ENCODE measurements at regions not wholly inside any gene's neighbourhood (a gene's known extent, or its start where the extent isn't known, plus 50 kb on each side); places are given as distances from the start of the nearest gene placed in this dataset.
"Not testable (repeated sequence)": the region's sequence is repeated elsewhere in the genome, so short reads cannot be mapped to it uniquely, and the experiment has no call there.

DNA sequence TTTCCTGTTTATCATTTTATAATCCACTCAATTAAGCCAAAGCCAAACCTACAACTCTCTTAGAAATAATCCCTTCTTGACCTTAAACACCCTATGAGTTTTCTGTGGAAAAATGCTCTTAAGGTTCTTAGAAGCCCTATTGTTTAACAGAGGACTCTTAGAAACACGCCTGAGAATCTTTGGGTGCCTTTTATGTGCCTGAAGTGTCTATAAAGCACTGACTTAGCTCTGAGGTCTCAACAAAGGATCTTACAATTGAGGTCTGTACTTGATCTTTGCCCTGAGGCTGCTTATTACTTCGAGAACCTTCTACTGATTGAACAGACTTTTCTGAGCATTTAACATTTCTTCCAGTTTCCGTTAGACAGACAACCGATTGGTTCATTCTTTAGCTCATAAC lies 353.3 kb upstream of the SORCS1 start:
- no peaks in the 10 kb centered on the region for H3K27me3 ChIP-seq (ENCODE audit: control insufficient read depth in 1 of 2, insufficient read depth in 2 of 2, low read length in 1 of 2)
- H3K9me3 ChIP-seq (ENCODE audit: control insufficient read depth, low read length), result peaks cover 1% of the 10 kb centered on the region
- no peak for ATAC-seq (ENCODE audit: low FRiP score)
- no peaks in the 10 kb centered on the region for H3K36me3 ChIP-seq (ENCODE audit: control insufficient read depth in 1 of 2, insufficient read depth in 2 of 2, low read length in 1 of 2)
- no peak for DNase-seq
- no peaks in the 10 kb centered on the region for H3K4me1 ChIP-seq (ENCODE audit: control insufficient read depth in 1 of 2, insufficient read depth in 2 of 2, low read length in 2 of 2)
- no peak overlapping the region for H3K27ac ChIP-seq (ENCODE audit: low read depth in 1 of 2, low read length in 2 of 2)
- WGBS, 2 donors, result 89% methylated on average over 4 of the region's 4 CpGs
- intact Hi-C loops (cut with DNase I), result no loop called here
- H3K4me3 ChIP-seq (ENCODE audit: low read length in 2 of 2), result no peak overlapping the region

DNA sequence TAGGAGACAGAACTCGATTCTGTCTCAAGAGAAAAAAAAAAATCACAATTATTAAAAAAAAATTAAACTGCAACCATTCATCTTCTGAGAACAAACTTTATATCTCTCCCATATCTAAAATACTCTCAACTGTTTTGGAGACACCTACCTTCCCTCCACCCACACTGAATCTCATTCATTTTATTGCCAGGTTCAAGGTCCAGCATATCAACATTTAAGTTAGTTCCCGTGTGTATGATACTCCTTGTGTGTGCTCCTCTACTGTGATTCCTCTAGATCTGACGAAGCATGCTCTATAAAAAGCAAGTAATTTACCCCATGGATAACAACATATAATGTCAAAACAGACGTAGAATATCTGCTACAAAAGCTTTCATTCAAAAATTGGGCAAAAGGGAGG lies 351.8 kb upstream of the SORCS1 start:
- no peaks in the 10 kb centered on the region for H3K4me1 ChIP-seq (ENCODE audit: control insufficient read depth in 1 of 2, insufficient read depth in 2 of 2, low read length in 2 of 2)
- 79 to 80% methylated on average over 4 of the region's 4 CpGs for WGBS, 2 donors
- no peaks in the 10 kb centered on the region for H3K36me3 ChIP-seq (ENCODE audit: control insufficient read depth in 1 of 2, insufficient read depth in 2 of 2, low read length in 1 of 2)
- DNase-seq (no peak), ATAC-seq (ENCODE audit: low FRiP score) (no peak)
- no peak overlapping the region for H3K4me3 ChIP-seq (ENCODE audit: low read length in 2 of 2)
- H3K9me3 ChIP-seq (ENCODE audit: control insufficient read depth, low read length), result peaks cover 1% of the 10 kb centered on the region
- H3K27ac ChIP-seq (ENCODE audit: low read depth in 1 of 2, low read length in 2 of 2), result no peak overlapping the region
- H3K27me3 ChIP-seq (ENCODE audit: control insufficient read depth in 1 of 2, insufficient read depth in 2 of 2, low read length in 1 of 2), result no peaks in the 10 kb centered on the region
- intact Hi-C loops (cut with DNase I), result no loop called here

DNA sequence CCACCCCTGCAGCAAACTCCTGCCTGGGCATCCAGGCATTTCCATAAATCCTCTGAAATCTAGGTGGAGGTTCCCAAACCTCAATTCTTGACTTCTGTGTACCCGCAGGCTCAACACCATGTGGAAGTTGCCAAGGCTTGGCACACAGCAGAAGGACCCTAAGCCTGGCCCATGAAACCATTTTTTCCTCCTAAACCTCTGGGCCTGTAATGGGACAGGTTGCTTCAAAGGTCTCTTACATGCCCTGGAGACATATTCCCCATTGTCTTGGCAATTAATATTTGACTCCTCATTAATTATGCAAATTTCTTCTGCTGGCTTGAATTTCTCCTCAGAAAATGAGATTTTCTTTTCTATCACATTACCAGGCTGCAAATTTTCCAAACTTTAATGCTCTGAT lies 339.5 kb upstream of the SORCS1 start:
- WGBS, 2 donors, result 0 to 57% methylated on average over 1 of the region's 1 CpG

DNA sequence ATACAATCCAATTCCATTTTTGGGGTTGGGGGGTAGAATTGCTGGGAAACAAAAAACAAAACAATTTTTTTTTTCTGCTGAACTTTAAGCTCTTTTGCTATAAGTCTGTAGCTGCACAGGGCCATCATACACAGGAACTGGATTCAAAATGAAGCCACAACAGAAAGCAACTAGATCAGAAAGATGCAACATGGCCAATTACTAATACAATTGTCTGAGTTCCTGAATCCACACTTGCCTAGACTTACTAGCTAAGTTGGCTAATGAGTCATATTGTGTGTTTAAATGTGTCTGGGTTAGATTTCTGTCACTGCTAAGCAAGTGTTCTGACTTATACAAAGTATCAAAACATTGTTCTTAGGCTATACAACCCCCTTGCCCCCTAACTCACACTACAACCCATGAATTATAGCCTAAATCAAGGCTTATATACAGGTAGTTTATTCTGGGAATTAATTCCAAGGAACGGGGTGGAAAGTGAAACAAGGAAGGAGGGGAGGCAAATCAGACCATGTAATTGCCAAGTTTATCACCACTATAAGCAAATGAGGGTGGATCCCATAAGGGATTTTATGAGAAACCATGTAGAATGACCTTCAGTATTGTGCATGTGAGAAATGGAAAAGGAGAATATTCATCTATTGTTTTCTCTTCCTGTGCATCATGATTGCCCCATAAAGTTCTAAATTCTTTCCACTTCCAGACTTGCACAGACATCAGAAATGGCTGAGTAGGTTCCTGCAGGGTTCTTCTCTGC lies 337.9 kb upstream of the SORCS1 start:
- intact Hi-C loops (cut with DNase I), result no loop called here
- H3K27ac ChIP-seq (ENCODE audit: low read depth in 1 of 2, low read length in 2 of 2), result no peak overlapping the region
- no peaks in the 10 kb centered on the region for H3K9me3 ChIP-seq (ENCODE audit: control insufficient read depth, low read length)
- no peaks in the 10 kb centered on the region for H3K27me3 ChIP-seq (ENCODE audit: control insufficient read depth in 1 of 2, insufficient read depth in 2 of 2, low read length in 1 of 2)
- H3K4me3 ChIP-seq (ENCODE audit: low read length in 2 of 2), result no peak overlapping the region
- no peaks in the 10 kb centered on the region for H3K4me1 ChIP-seq (ENCODE audit: control insufficient read depth in 1 of 2, insufficient read depth in 2 of 2, low read length in 2 of 2)
- DNase-seq (no peak), ATAC-seq (ENCODE audit: low FRiP score) (no peak)
- H3K36me3 ChIP-seq (ENCODE audit: control insufficient read depth in 1 of 2, insufficient read depth in 2 of 2, low read length in 1 of 2), result no peaks in the 10 kb centered on the region
- 54 to 63% methylated on average over 1 of the region's 1 CpG for WGBS, 2 donors

More for the DNA sequence above, 339.5 kb upstream of the SORCS1 start:
- H3K27ac ChIP-seq (ENCODE audit: low read depth in 1 of 2, low read length in 2 of 2); DNase-seq; ATAC-seq (ENCODE audit: low FRiP score); H3K27me3 ChIP-seq (ENCODE audit: control insufficient read depth in 1 of 2, insufficient read depth in 2 of 2, low read length in 1 of 2); H3K36me3 ChIP-seq (ENCODE audit: control insufficient read depth in 1 of 2, insufficient read depth in 2 of 2, low read length in 1 of 2); intact Hi-C loops (cut with DNase I); H3K4me3 ChIP-seq (ENCODE audit: low read length in 2 of 2); H3K4me1 ChIP-seq (ENCODE audit: control insufficient read depth in 1 of 2, insufficient read depth in 2 of 2, low read length in 2 of 2); H3K9me3 ChIP-seq (ENCODE audit: control insufficient read depth, low read length): not testable (repeated sequence)

DNA sequence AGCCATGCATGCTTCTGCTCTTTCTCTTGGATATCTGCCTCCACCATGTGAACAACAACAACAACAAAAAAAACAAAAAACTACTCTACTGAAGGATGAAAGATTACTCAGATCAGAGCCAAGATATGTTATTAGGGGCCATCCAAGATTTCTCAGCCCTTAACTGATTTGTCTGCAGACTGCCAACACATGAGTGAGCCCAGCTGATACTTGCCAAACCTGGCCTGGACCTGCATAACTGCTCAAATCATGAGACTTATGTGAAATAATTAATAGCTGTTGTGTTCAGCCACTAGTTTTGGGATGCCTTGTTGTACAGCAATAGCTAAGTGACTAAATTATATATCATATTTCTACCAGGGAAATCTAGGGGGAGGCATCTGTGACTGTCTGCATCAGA lies 334.5 kb upstream of the SORCS1 start:
- Histone ChIP-seq H3K27ac (ENCODE audit: low read depth in 1 of 2, low read length in 2 of 2) (no peak overlapping the region), H3K4me3 (ENCODE audit: low read length in 2 of 2) (no peak overlapping the region), H3K4me1 (ENCODE audit: control insufficient read depth in 1 of 2, insufficient read depth in 2 of 2, low read length in 2 of 2) (no peaks in the 10 kb centered on the region), H3K9me3 (ENCODE audit: control insufficient read depth, low read length) (no peaks in the 10 kb centered on the region), H3K36me3 (ENCODE audit: control insufficient read depth in 1 of 2, insufficient read depth in 2 of 2, low read length in 1 of 2) (no peaks in the 10 kb centered on the region), H3K27me3 (ENCODE audit: control insufficient read depth in 1 of 2, insufficient read depth in 2 of 2, low read length in 1 of 2) (no peaks in the 10 kb centered on the region)
- intact Hi-C loops (cut with DNase I), result no loop called here
- DNase-seq (no peak), ATAC-seq (ENCODE audit: low FRiP score) (no peak)

DNA sequence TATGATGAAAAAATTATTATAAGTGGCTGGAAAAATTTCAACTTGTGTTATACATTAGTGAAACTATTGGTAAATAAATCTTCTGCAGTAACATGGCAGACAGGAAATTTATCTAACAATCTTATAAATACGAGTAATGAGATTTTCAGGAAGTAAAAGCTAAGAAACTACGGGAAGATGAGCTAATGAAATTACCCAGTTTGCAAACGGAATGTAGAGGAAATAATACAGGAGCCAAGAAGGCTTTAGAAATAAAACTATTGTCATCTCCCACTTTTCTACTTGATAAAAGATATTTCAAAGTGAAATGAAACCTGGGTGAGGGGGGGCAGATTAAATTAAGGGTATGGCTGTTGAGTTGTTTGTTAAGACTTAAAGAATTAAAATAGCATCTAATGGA lies 332.5 kb upstream of the SORCS1 start:
- intact Hi-C loops (cut with DNase I), result no loop called here
- no peak for DNase-seq
- no peak overlapping the region for H3K4me3 ChIP-seq (ENCODE audit: low read length in 2 of 2)
- no peaks in the 10 kb centered on the region for H3K9me3 ChIP-seq (ENCODE audit: control insufficient read depth, low read length)
- H3K27ac ChIP-seq (ENCODE audit: low read depth in 1 of 2, low read length in 2 of 2), result no peak overlapping the region
- no peaks in the 10 kb centered on the region for H3K36me3 ChIP-seq (ENCODE audit: control insufficient read depth in 1 of 2, insufficient read depth in 2 of 2, low read length in 1 of 2)
- no peaks in the 10 kb centered on the region for H3K27me3 ChIP-seq (ENCODE audit: control insufficient read depth in 1 of 2, insufficient read depth in 2 of 2, low read length in 1 of 2)
- WGBS, 2 donors, result 80 to 83% methylated on average over 3 of the region's 3 CpGs
- no peak for ATAC-seq (ENCODE audit: low FRiP score)
- no peaks in the 10 kb centered on the region for H3K4me1 ChIP-seq (ENCODE audit: control insufficient read depth in 1 of 2, insufficient read depth in 2 of 2, low read length in 2 of 2)

DNA sequence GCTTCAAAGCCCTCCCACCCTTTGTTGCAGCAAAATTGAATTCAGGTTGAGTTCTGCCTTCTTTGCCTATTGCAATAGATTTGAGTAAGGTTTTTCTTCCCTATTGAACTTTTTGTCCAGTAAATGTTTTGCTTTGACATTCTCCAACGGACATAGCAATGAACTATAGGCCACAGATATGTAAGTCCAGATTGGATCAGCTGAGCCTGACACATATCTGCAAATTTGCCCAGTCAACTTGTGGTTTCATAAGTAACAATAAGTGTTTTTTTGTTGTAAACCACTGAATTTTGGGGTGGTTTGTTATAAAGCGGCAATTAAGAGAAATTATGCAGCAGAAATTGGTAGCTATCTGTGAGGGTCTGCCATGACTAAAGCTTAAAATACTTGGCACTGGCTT lies 332.1 kb upstream of the SORCS1 start:
- DNase-seq, result no peak

DNA sequence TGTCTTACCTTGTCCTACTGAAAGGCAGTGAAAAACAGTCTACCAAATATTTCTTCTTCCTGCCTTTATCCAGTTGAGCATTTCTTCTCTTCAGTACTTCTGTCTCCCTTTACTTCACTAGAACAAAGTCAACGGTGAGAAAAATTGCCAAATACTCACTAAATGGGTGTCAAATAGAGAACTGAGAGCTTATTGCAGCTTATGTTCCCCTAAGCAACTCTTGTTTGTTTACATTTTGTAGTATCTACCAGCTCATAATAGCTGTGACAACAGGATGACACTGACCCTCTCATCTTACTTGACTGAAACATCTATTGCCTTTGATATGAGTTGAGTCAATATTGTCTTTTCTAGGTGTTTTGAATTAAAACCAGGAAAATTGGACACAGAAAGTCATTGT lies 327.9 kb upstream of the SORCS1 start:
- DNase-seq, result no peak

More for the DNA sequence above, 332.1 kb upstream of the SORCS1 start:
- H3K27ac ChIP-seq (ENCODE audit: low read depth in 1 of 2, low read length in 2 of 2), result no peak overlapping the region
- no peaks in the 10 kb centered on the region for H3K36me3 ChIP-seq (ENCODE audit: control insufficient read depth in 1 of 2, insufficient read depth in 2 of 2, low read length in 1 of 2)
- intact Hi-C loops (cut with DNase I), result no loop called here
- H3K27me3 ChIP-seq (ENCODE audit: control insufficient read depth in 1 of 2, insufficient read depth in 2 of 2, low read length in 1 of 2), result no peaks in the 10 kb centered on the region
- H3K4me1 ChIP-seq (ENCODE audit: control insufficient read depth in 1 of 2, insufficient read depth in 2 of 2, low read length in 2 of 2), result no peaks in the 10 kb centered on the region
- H3K4me3 ChIP-seq (ENCODE audit: low read length in 2 of 2), result no peak overlapping the region
- H3K9me3 ChIP-seq (ENCODE audit: control insufficient read depth, low read length), result no peaks in the 10 kb centered on the region
- WGBS, 2 donors, result 22 to 61% methylated on average over 2 of the region's 2 CpGs
- no peak for ATAC-seq (ENCODE audit: low FRiP score)

DNA sequence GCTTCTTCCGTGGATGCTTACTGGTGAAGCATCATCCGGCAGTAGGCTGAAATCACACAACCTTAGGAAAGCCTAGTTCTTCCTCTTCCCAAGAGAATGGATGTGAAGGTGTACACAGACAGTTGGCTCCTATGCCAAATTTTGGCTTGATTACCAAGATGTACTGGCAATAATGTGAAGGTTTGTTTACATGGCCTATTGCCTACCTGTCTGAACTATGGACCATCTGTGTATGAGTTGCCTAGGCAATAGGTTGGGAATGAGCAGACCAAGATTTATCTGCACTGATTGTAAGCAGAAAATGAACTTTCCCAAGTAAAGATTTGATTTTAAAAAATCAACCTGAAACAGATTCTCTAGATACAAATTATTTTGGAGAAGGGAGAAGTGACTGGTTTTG lies 325.9 kb upstream of the SORCS1 start:
- intact Hi-C loops (cut with DNase I), result no loop called here
- ATAC-seq (ENCODE audit: low FRiP score) (no peak), DNase-seq (no peak)
- Histone ChIP-seq H3K4me3 (ENCODE audit: low read length in 2 of 2) (no peak overlapping the region), H3K4me1 (ENCODE audit: control insufficient read depth in 1 of 2, insufficient read depth in 2 of 2, low read length in 2 of 2) (no peaks in the 10 kb centered on the region), H3K27ac (ENCODE audit: low read depth in 1 of 2, low read length in 2 of 2) (no peak overlapping the region), H3K27me3 (ENCODE audit: control insufficient read depth in 1 of 2, insufficient read depth in 2 of 2, low read length in 1 of 2) (no peaks in the 10 kb centered on the region), H3K36me3 (ENCODE audit: control insufficient read depth in 1 of 2, insufficient read depth in 2 of 2, low read length in 1 of 2) (no peaks in the 10 kb centered on the region), H3K9me3 (ENCODE audit: control insufficient read depth, low read length) (peaks cover 1% of the 10 kb centered on the region)
- WGBS, 2 donors, result 92 to 94% methylated on average over 2 of the region's 2 CpGs

More for the DNA sequence above, 327.9 kb upstream of the SORCS1 start:
- Histone ChIP-seq H3K4me1 (ENCODE audit: control insufficient read depth in 1 of 2, insufficient read depth in 2 of 2, low read length in 2 of 2) (no peaks in the 10 kb centered on the region), H3K27me3 (ENCODE audit: control insufficient read depth in 1 of 2, insufficient read depth in 2 of 2, low read length in 1 of 2) (no peaks in the 10 kb centered on the region), H3K36me3 (ENCODE audit: control insufficient read depth in 1 of 2, insufficient read depth in 2 of 2, low read length in 1 of 2) (no peaks in the 10 kb centered on the region), H3K27ac (ENCODE audit: low read depth in 1 of 2, low read length in 2 of 2) (no peak overlapping the region), H3K9me3 (ENCODE audit: control insufficient read depth, low read length) (peaks cover 1% of the 10 kb centered on the region), H3K4me3 (ENCODE audit: low read length in 2 of 2) (no peak overlapping the region)
- ATAC-seq (ENCODE audit: low FRiP score), result no peak
- 56 to 70% methylated on average over 1 of the region's 1 CpG for WGBS, 2 donors
- intact Hi-C loops (cut with DNase I), result no loop called here
